ENCODE measurements at regions not wholly inside any gene's neighbourhood (a gene's known extent, or its start where the extent isn't known, plus 50 kb on each side); places are given as distances from the start of the nearest gene placed in this dataset.

- H2AK9ac ChIP-seq (replicated peaks; ENCODE audit: low read depth, low read length, poor library complexity) = no peak overlapping the region
- ATAC-seq (ENCODE audit: low read depth) (no peak), DNase-seq (no peak)
- no peaks in the 10 kb centered on the region for H3K36me3 ChIP-seq (ENCODE audit: control insufficient read depth, insufficient read depth, low read length)
- in situ Hi-C loops (cut with MboI; ENCODE audit: low sequenced_read_pairs) = no loop called here
- H3K27ac ChIP-seq (ENCODE audit: insufficient read depth, low read length) = no peak overlapping the region
- intact Hi-C loops (cut with micrococcal nuclease) = no loop called here
- TF ChIP-seq MAFK (IDR thresholded peaks at IDR 0.05; ENCODE audit: low read depth, low read length) = no peak
- TF ChIP-seq POLR2A (IDR thresholded peaks at IDR 0.05; ENCODE audit: low read depth, low read length) = no peak
- no peak for TF ChIP-seq NFE2L2 (IDR thresholded peaks at IDR 0.05; ENCODE audit: low read depth, low read length)
- no peak for TF ChIP-seq RCOR1 (IDR thresholded peaks at IDR 0.05; ENCODE audit: insufficient replicate concordance, low read length)
- no peak for TF ChIP-seq CTCF (conservative IDR thresholded peaks at IDR 0.05; ENCODE audit: low read depth, low read length)
- no peak for TF ChIP-seq CEBPB (IDR thresholded peaks at IDR 0.05; ENCODE audit: low read depth, low read length)
- TF ChIP-seq USF2 (IDR thresholded peaks at IDR 0.05; ENCODE audit: low read depth, low read length) = no peak
- TF ChIP-seq RFX5 (IDR thresholded peaks at IDR 0.05; ENCODE audit: low read depth, low read length) = no peak
- TF ChIP-seq BHLHE40 (IDR thresholded peaks at IDR 0.05; ENCODE audit: low read depth, low read length) = no peak
- H2AK5ac ChIP-seq (ENCODE audit: low read depth, low read length) = no peak overlapping the region
- H3K9me3 ChIP-seq (ENCODE audit: control insufficient read depth, insufficient read depth, low read length) = no peaks in the 10 kb centered on the region
- H4K8ac ChIP-seq (ENCODE audit: low read depth in 2 of 2, low read length in 2 of 2) = no peak overlapping the region
- H3K4me1 ChIP-seq (ENCODE audit: control insufficient read depth, insufficient read depth, low read length) = no peaks in the 10 kb centered on the region
- H3K4me2 ChIP-seq (ENCODE audit: low read depth, low read length) = no peak overlapping the region
- CTCF ChIA-PET = no interaction called here
- no peak overlapping the region for H2AFZ ChIP-seq (replicated peaks; ENCODE audit: low read length, poor library complexity)
- H3K4ac ChIP-seq (ENCODE audit: low read depth, low read length) = no peak overlapping the region
- no peak overlapping the region for H3K14ac ChIP-seq (replicated peaks; ENCODE audit: low read depth, low read length)
- peaks cover 1% of the 10 kb centered on the region; the same call in 1 of the 2 replicates for H3K27me3 ChIP-seq (ENCODE audit: control insufficient read depth, insufficient read depth, low read length)
- no peak overlapping the region for H3K18ac ChIP-seq (ENCODE audit: low read depth, low read length)
- no peaks in the 10 kb centered on the region for H4K20me1 ChIP-seq (ENCODE audit: insufficient read depth, low read length)
- no peak overlapping the region for H3K9ac ChIP-seq (ENCODE audit: low read depth, low read length)
- POLR2A ChIA-PET (ENCODE audit: unreplicated experiment) = no interaction called here
- no peaks in the 10 kb centered on the region for H3K9me1 ChIP-seq (ENCODE audit: insufficient read depth, low read length)
- H2BK15ac ChIP-seq (ENCODE audit: low read depth, low read length) = no peak overlapping the region
- H2BK5ac ChIP-seq (ENCODE audit: low read depth, low read length, poor library complexity, severe bottlenecking) = no peak overlapping the region
- no TSS peak for BruUV-seq (replicated peaks)
- no peak overlapping the region for H2BK20ac ChIP-seq (ENCODE audit: low read depth, low read length)
- no peak overlapping the region for H3K23ac ChIP-seq (ENCODE audit: low read depth, low read length)
- no peaks in the 10 kb centered on the region for H3K79me1 ChIP-seq (ENCODE audit: low read depth in 1 of 2, low read length in 2 of 2)
- H4K5ac ChIP-seq (ENCODE audit: low read depth, low read length) = no peak overlapping the region
- dilution Hi-C loops (cut with HindIII; ENCODE audit: low sequenced_read_pairs, unreplicated experiment) = no loop called here
- H3K4me3 ChIP-seq (ENCODE audit: insufficient read depth, low read depth, low read length) = no peak overlapping the region
- no peak overlapping the region for H4K91ac ChIP-seq (ENCODE audit: insufficient read depth, low read depth, low read length)
- no peak overlapping the region for H3K56ac ChIP-seq (ENCODE audit: extremely low read depth, insufficient read depth, low read length)
- H2BK120ac ChIP-seq (ENCODE audit: low read depth, low read length) = no peak overlapping the region
Observed at GRCh38 chrX:46040001-46040400, 505.2 kb downstream of the ZNF674 start.

Measured in IMR-90 (cell line).